HG03571 (cell line): ENCODE measurements at regions not wholly inside any gene's neighbourhood (a gene's known extent, or its start where the extent isn't known, plus 50 kb on each side); places are given as distances from the start of the nearest gene placed in this dataset.

Experiments
- ATAC-seq: cut with Tn5 transposase; IDR thresholded peaks from one replicate; pipeline ENCODE4 v1.9.1; 2021; ENCODE audit not compliant: unreplicated experiment

DNA sequence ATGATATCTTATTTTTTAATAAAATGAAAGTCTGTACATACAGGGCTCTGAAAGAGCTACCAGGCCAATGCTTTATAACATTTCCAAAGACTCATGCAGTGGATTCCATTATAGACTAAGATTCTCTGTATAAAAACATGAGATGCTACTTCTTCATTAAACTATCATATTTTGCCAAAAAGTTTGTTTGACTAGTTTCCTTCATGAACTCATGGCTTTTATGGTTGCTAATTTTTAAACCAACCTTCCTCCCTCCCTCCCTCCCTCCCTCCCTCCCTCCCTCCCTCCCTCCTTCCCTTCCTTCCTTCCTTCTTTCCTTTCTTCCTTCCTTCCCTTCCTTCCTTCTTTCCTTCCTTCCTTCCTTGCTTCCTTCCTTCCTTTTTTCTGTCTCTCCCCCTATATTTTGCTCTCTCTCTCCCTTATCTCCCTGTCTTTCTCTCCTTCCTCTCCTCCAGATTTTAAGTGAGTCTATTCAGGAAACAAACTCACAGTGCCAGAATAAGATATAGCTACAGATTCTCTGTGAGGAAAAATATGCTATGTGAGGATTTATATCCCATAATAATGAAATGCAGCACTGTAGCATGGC is 961.5 kb upstream of the ZEB2 start:
- ATAC-seq = no peak

DNA sequence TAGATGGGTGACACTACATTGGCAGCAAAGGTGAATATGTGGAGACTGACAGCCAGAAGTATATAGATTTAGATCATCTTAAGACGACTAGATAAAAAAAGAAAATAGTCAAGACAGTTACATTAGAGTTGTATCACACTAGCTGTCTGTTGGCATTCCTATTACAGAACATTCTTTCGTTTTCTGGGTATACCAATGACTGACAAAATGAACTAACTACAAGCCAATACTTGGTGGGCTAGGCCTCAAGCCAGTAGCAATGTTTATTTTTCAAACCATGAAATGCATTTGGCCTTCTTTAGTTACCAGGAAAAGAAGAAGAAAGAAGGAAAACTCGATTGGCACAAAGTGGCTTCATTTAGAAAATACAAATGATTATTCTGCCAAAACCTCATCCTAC is 944.9 kb upstream of the ZEB2 start:
- ATAC-seq = no peak

DNA sequence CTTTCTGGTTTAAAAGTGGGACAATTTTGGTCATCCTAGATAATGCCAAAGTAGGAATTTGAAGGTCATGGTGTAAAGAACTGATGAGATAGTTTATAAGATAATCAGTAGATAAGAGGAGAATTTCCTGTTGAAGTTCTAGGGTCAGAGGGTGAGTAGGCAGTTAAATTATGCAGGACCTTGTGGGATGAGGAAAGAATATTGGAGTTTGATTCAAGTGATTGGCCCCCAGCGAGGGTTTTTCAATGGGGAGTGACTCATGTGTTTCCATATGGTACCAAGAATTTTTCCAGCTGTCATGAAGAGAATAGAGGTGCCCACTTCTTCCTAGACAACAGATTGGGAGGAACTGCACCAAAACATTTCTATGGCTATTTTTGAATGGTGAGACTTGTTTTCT is 940.2 kb upstream of the ZEB2 start:
- ATAC-seq = no peak

DNA sequence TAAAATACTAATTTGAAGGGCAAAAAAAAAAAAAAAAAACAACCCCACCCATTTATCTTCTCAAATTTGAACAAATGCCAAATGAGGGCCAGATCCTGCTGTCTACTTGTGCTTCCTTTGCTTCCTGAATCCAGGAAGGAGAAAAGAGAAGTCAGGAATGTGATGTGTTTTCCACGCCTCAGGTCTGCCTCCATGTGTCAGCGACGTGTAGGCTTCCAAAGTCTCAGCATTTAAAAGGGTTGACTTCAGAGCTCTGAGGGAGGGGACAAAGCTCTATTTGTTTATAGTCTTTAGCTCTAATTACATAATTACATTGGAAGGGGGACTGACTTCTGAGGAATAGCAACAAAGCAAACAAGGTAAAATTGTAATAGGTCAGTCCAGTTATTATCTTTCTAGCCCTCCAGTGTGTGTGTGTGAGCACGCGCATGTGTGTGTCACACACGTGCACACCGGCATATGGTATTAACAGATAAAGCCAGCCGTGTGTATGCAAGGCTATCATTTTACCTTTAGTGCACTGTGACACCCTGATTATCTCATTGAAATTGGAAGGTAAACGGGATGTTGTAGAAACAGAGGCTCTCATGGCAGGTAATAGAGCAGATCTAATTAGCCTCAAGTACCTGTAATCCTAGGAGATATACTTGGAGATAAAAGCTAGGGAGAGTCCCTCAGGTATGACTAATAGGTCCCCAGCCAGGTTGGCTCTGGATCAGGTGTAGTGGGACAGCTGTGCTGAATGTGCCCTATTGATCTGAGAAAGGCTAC is 911.4 kb upstream of the ZEB2 start:
- no peak for ATAC-seq

DNA sequence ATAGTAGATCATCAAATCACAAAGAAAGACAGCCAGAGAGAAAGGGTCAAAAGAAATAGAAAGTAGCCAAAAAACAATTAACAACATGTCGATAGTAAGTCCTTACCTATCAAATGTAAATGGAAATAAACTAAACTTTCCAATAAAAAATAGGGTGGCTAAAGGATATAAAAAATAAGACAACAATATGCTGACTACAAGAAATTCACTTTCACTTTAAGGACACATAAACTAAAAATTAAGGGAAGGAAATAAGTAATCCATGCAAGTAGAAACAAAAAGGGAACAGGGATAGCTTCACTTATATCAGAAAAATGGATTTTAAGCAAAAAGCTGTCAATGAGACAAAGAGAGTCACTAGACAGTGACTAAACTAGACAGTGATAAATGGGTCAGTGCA is 903.9 kb upstream of the ZEB2 start:
- no peak for ATAC-seq

DNA sequence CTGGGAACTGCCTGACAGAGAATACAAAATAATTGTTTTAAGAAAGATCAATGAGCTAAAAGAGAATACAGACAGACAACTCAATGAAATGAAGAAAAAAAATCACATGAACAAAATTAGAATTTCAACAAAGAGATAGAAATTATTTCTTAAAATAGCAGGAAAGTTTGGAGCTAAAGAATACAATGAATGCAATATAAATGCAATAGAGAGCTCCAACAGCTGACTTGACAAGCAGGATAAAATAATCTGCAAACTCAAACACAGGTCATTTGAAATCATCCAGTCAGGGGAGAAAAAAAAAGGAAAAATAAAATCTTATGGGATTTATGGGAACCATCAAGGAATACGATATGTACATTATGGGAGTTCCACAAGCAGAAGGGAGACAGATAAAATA is 902.7 kb upstream of the ZEB2 start:
- no peak for ATAC-seq

DNA sequence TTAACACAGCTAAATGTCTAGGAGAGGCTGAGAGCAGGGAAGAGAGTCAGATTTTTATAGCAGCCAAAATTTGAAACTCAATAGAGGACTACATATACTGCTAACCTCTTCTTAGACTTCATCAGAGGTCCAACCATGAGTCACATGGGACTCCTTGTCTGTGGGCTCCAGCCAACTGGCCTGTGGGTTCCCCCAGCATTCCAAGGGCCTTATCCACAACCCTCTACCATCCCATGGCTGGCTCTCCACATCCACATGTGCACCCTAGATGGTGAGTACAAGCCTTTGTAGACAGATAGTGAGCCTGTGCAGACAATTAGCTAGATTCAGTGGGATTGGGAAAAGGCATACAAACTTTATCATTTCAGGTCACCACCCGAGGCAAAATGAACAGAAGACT is 901.9 kb upstream of the ZEB2 start:
- no peak for ATAC-seq

DNA sequence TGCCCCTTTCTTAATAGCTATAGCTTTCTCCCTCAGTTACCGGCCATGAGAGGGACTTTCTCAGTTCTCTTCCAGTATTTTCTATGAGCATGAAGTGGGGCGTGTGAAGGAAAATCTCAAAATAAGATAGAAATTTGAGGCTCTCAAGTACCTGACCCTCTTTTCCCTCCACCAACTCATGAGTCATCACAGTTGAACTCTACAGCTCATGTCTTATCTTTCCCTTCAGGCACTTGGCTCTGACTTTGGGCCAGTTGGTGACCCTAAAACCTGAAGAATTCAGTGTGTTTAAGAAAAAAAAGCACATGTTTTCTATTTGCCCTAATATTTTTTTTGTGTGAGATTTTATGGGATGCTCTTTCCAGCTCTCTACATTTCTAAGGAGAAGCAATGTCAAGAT is 896.7 kb upstream of the ZEB2 start:
- ATAC-seq = no peak

DNA sequence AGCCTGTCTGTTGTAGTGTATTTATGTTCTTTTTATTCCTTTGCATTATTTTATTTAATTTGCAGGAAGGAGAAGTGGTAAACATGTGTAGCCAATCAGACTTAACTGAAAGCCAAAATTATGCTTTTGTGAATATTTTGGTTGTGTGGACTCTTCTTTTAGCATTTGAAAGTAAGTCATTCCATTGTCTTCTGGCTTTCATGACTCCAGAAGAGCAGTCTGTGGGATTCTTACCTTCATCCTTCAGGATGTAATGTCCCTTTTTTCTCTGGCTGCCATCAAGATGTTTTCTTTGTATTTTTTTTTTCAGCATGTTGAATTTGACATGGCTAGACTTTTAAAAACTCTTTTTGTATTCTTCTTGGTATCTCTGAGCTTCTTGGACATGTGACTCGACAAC is 895.2 kb upstream of the ZEB2 start:
- no peak for ATAC-seq

DNA sequence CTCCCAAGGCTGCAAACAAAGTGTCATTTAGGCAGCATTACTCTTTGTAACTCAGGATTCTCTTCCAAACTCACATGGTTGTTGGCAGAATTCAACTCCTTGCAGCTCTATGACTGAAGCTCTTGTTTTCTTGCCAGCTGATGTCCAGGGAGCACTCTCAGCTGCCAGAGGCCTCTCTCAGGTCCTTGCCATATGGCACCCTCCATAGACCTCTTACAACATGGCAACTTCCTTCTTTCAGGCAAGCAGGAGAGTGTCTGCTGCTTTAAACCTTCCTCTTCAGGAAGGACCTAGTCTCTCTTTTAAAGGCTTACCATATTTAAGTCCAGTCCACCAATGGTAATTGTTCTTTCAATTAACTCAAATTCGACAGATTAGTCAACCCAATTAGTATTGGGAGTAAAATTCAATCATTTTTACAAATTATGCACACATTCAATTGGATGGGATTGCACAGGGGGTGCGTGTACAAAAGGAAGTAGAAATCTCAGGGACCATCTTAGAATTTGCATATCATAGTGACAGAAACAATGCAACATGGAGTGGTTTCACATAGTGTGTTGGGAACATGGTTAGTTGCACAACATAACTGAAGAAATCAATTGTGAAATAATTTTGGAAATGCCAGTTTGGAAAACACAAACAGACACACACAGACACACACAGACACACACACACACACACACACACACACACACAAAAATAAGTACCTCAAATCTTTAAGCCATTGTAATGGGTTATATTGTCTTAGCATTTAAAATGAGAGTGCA is 893.5 kb upstream of the ZEB2 start:
- ATAC-seq = no peak

DNA sequence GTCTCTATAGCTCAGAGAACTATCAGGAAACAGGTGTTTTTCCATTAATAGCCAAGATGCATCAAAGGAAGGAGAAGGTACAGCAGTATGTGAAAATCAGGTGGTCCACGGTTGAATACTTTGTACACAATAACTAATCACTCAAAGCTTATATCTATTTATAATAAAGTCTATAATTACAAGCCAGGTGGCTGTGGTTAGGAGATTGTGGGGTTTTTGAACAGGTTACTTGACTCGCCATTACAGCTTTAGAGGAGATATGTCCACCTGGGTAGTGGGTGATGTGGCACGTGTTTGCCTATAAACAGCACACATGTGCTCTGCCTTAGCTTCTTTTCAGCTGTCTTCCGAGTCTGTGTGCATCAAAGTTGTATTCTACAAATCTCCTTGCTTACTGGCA is 892.2 kb upstream of the ZEB2 start:
- ATAC-seq = peak; percentile 35

DNA sequence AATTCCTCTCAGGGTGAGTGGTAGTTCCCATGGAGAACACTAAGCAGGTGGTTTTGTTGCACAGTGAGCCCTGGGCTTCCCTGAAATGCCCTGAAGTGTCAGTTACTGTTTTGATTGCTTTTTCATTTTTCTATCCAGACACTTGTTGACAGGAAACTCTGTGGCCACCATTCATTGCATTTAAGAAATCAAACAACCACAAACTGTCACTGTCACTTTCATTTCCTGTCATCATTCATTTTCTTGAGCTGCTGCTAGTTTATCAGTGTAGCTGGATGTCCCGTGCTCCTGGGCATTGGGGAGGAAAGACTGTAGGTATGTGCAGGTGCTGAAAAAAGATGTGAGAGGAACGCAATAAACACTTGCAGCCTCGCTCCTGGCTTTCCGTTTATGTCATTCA is 891.6 kb upstream of the ZEB2 start:
- peak; percentile 97 for ATAC-seq

DNA sequence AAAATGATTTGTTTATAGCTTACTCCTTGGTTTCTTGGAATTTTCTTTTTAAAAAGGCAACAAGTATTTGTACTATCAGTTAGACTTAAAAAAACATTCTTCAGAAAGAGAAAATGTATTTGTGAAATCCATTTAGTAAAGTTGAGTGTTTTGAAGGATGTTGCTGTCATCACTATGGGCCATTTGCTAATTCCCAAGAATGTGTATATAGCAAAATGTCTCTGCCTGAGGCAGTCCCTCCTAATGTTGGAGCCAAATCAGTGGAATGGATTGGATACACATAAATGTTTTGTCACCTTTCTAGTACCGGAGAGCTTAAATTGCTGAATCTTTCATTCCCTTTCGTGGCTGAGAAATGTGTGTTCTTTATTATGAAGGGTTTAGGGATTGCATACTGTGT is 890.2 kb upstream of the ZEB2 start:
- ATAC-seq = no peak

DNA sequence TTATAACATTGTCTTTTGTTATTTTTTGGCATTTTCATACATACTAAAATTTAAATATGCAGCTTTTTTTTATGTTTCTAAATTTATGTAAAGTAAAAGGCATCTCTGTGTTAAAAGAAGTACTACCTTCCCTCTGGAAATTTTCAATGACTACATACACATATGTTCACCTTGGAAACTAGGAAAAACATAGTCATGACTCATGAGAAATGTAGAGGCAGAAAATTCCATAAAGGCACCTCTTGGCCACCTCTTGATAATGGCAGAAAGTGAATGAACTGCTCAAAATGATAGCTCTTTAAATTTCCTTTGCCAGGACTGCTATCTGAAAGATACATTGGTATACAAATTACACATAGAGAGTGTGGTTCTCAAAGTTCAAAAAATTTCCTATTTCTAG is 889.1 kb upstream of the ZEB2 start:
- no peak for ATAC-seq

DNA sequence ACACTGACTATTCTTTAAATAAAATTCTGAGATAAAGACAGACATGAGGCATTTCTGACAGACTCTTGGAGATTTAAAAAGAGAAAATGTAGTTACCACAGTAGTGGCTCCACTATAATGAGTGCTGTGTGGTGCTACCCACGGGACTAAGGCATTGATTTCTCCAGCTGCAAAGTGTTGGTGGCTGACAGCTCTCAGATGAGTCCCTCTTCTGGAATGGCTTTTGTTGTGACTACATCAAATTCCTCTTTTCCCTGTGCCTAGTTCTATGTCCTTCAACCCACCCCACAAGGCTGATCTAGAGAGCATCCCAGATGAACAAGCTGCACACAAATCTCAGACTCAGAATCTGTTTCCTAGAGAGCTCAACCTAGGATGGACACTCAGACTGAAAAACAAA is 884.8 kb upstream of the ZEB2 start:
- no peak for ATAC-seq

DNA sequence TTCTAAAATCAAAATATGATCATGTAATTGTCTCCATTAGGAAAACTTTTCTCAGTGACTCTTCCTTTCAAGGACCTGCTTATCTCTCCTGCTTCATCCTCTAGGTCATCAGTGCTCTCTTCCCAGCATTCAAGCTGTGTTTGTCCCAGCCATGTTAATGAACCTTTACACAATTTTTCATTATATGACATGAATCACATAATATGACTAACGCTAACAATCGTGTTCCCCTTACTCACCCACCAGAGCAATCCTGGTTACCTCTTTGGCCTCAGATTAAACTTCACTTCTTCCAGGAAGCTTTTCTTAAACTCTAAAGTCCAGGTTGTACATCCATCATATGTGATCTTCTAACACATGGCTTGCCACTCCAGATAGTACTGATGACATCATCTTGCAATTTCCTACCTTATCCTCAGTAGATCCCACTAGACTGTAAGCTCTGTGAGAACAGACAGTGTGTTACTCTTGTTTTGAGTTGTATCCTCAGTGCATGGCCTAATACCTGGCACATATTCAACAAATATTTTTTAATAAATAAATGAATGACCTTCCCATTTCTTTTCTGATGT is 882.9 kb upstream of the ZEB2 start:
- no peak for ATAC-seq

DNA sequence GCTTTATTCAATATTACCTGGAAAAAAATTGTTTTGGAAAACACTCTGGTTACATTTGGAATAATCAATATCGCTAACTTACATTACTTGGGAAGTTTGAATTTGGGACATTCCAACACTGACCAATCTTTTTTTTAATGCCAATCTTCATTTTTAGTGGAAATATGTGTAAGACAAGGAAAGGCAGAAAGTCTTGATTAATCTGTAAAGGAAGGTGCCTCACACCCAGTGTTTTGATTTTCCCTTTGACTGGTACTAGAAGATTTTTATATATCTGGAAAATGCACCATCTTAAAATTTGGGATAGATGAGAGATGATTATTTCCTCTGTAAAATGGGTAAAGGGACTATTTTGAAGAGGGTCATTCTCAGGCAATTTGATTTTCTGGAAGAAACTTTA is 879.2 kb upstream of the ZEB2 start:
- no peak for ATAC-seq

DNA sequence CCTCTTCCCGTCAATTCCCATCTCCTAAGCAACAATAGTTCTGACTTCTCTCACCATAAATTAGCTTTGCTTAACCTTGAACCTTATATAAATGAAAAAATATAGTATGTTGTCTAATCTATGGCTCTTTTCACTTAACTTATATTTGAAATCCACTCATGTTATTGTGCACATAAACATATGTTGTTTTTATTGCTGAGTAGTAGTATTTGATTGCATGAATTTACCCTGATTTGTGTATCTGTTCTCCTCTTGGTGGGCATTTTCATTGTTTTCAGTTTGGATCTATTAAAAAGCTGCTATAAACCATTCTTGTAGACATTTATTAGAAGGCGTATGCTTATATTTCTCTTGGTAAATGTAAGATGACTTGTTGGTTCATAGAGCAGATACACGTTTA is 874.3 kb upstream of the ZEB2 start:
- ATAC-seq = no peak

DNA sequence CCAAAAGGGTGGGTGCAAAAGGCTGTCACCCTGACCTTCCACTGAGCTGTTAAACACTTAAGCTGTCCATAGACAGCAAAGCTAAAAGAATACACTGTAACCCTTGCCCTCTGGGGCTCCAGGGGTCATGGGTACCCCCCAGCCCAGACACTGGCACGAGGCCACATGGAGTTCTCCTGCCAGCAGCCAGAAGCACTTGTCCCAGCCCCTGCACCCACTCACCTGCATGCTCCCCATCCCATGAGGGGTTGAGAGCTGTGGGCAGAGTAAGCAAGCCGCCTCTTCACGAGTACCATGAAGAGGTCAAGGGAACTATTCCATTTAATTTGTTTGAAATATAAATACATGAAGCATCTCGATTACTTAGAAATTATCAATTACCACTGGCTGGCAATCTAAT is 867.1 kb upstream of the ZEB2 start:
- no peak for ATAC-seq

DNA sequence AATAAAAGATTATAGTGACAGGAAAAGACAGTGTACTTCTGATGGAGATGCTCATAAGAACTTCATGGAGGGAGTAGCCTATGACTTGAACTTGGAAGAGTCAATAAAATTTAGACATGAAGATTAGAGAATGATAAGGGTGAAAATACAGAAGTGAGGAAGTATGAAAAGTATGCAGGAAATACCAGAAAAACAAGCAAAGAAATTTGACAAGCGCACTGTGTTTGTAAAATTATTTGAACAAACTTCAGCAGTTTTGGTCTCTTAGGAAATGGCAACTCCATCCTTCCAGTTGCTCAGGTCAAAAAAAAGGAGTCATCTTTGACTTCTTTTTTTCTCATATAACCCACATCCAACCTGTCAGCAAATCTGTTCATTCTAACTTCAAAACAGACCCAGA is 864.0 kb upstream of the ZEB2 start:
- ATAC-seq = no peak

DNA sequence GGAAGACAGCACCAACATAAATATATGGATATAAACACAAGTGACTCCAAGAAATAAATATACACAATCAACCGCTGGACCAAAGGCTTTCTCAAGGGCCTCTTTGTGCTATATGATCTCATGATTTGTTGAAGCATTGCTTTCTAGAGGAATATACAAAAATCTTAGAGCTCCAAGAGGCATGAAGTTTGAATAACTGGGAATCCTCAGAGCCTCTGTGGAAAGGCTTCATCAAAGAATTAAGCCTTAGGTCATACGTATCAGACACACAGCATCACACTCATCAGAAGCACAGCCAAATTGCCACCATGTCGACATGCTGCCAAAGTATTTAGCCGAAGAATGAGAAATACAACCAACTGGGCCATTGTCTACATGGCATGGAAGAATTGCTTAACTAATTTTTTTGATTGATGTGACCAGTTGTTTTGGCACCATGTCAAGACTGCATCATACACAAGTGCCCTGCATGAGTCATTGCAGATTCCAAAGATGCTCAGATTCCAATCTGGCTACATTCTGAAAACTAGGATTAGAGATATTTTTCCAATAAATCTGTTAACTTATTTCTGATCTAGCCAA is 860.6 kb upstream of the ZEB2 start:
- no peak for ATAC-seq

DNA sequence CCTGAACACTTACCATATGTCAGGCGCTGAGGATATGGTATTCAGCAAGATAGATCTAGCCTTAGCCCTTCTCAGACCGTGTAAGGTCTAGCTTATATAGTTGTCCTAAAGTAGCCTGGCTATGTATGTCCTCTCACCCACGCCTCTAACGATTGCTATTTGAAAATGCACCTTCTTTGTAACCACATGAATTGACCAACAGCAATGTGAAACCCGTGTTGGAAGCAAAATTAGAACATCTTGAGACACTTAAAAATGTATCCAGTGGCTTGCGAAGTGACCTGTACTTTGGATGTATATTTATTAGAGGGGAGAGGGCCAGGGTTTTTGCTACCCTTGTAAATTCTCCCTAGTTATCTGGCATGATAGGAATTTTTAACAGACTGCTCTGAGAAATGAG is 860.0 kb upstream of the ZEB2 start:
- ATAC-seq = no peak
